Fibroblast of the aortic adventitia (primary cell): ENCODE measurements at regions not wholly inside any gene's neighbourhood (a gene's known extent, or its start where the extent isn't known, plus 50 kb on each side); places are given as distances from the start of the nearest gene placed in this dataset.

ENCODE experiments used
- DNase-seq: peaks from one replicate; pipeline ENCODE4 v3.0.0-alpha.2; 2010; ENCODE audit warnings: low read depth
- H3K4me3 ChIP-seq: 2 replicates; pipeline ENCODE4 v1.5.1; 2011; ENCODE audit warnings: low read depth, mild to moderate bottlenecking, control low read depth, low read length, moderate library complexity
- CTCF ChIP-seq: IDR thresholded peaks from 2 replicates; pipeline ENCODE4 v1.5.1; 2011; ENCODE audit warnings: mild to moderate bottlenecking, low read length, control low read depth, inconsistent platforms; ENCODE audit not compliant: insufficient read depth

- H3K4me3 ChIP-seq = no peak overlapping the region
- TF ChIP-seq CTCF = no peak
- no peak for DNase-seq
Observed at GRCh38 chr4:31272331-31273061, 552.3 kb downstream of the PCDH7 start.

GRCh38 chr4:31275906-31276305 lies 555.7 kb downstream of the PCDH7 start:
- DNase-seq = no peak
- no peak for TF ChIP-seq CTCF

GRCh38 chr4:31283679-31284078 lies 563.5 kb downstream of the PCDH7 start:
- DNase-seq = no peak
- H3K4me3 ChIP-seq = no peak overlapping the region
- no peak for TF ChIP-seq CTCF

More at GRCh38 chr4:31275906-31276305, 555.7 kb downstream of the PCDH7 start:
- H3K4me3 ChIP-seq = no peak overlapping the region

GRCh38 chr4:31290836-31291235 lies 570.7 kb downstream of the PCDH7 start:
- TF ChIP-seq CTCF = no peak
- DNase-seq = no peak
- no peak overlapping the region for H3K4me3 ChIP-seq

GRCh38 chr4:31291238-31291637 lies 571.1 kb downstream of the PCDH7 start:
- DNase-seq = no peak
- H3K4me3 ChIP-seq = no peak overlapping the region
- TF ChIP-seq CTCF = no peak

GRCh38 chr4:31294655-31295480 lies 574.7 kb downstream of the PCDH7 start:
- peak; percentile 54 for DNase-seq
- no peak overlapping the region for H3K4me3 ChIP-seq
- no peak for TF ChIP-seq CTCF
